ENCODE measurements at regions not wholly inside any gene's neighbourhood (a gene's known extent, or its start where the extent isn't known, plus 50 kb on each side); places are given as distances from the start of the nearest gene placed in this dataset.

DNA sequence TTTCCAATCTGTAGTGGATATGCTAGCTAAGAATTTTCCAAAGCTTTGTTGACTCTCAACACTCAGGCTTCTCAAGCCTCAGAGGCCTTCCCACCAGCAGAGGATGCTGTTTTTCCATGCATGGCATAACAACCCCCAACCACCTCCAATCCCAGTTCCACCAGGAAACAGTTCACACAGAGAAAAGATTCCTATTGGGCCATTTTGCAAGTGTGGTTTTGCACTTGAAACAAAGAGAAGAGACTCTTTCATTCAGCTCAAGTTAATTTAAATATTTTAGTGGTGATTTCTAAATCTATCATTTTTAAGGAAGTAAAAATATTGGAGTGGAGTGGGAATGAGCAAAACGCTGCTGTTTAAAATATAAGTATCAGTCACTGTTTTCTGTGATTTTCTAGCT lies 105.6 kb upstream of the COL1A2 start:
- no peak for TF ChIP-seq TARDBP (IDR thresholded peaks at IDR 0.05)
- TF ChIP-seq FOXM1 (IDR thresholded peaks at IDR 0.05; ENCODE audit: borderline replicate concordance), result no peak
- no peak for TF ChIP-seq CTBP1 (IDR thresholded peaks at IDR 0.05; ENCODE audit: borderline replicate concordance)
- no peak for TF ChIP-seq SUZ12 (IDR thresholded peaks at IDR 0.05)
- TF ChIP-seq FOXA1 (IDR thresholded peaks at IDR 0.05), result no peak
- TF ChIP-seq FOXK2 (IDR thresholded peaks at IDR 0.05), result no peak
- TF ChIP-seq SP1 (IDR thresholded peaks at IDR 0.05), result no peak
